ENCODE measurements at regions not wholly inside any gene's neighbourhood (a gene's known extent, or its start where the extent isn't known, plus 50 kb on each side); places are given as distances from the start of the nearest gene placed in this dataset.

GRCh38 chr10:44008270-44008916 lies 359.7 kb upstream of the ZNF32 start:
- Histone ChIP-seq H3K36me3 (replicated peaks; ENCODE audit: insufficient read depth, low read length) (no peaks in the 10 kb centered on the region), H2AFZ (ENCODE audit: low read length) (peak overlapping the region; percentile 28), H3K9me2 (replicated peaks; ENCODE audit: insufficient read depth, low read length) (no peaks in the 10 kb centered on the region), H3K4me1 (ENCODE audit: low read length) (peaks cover 47% of the 10 kb centered on the region), H3F3A (ENCODE audit: insufficient read depth, low read length) (peaks cover 23% of the 10 kb centered on the region), H3K4me3 (ENCODE audit: low read length) (no peak overlapping the region), H3K27me3 (replicated peaks; ENCODE audit: insufficient read depth, low read length) (no peaks in the 10 kb centered on the region), H3K4me2 (ENCODE audit: low read depth, low read length) (no peak overlapping the region), H4K20me1 (ENCODE audit: insufficient read depth, low read length) (no peaks in the 10 kb centered on the region), H3K79me2 (ENCODE audit: low read length) (no peaks in the 10 kb centered on the region), H3K27ac (ENCODE audit: low read length) (peak overlapping the region; percentile 61; the same call in 1 of the 2 replicates), H3K9ac (ENCODE audit: low read length) (no peak overlapping the region), H3K9me3 (replicated peaks; ENCODE audit: insufficient read depth, low read length) (no peaks in the 10 kb centered on the region)
- TF ChIP-seq EZH2 (optimal IDR thresholded peaks at IDR 0.05; ENCODE audit: low read depth, low read length) = no peak
- no peak for TF ChIP-seq EZH2phosphoT487 (IDR thresholded peaks at IDR 0.05; ENCODE audit: low read length)
- no peak for TF ChIP-seq CTCF (IDR thresholded peaks at IDR 0.05; ENCODE audit: low read length)
- peak; percentile 88 for DNase-seq

DNA sequence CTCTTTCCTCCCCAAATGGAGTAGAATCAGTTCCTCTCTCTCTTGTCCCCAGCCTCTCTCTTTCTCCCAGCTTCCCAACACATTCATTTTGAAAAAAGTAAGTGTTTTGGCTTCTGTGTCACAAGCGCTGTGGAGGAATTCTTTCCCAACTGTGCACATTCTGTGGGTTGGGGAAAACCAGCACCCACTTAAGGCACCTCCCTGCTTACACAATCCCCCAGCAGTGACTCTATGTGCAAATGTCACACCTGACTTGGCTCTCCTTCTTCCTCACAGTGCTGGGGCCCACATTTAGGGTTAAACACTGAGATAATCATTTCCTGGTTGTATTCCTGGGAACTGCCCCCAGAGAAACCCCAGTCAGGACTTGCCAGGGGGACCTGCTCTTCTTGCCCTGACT lies 358.1 kb upstream of the ZNF32 start:
- Histone ChIP-seq H4K20me1 (ENCODE audit: insufficient read depth, low read length) (no peaks in the 10 kb centered on the region), H3K9me2 (replicated peaks; ENCODE audit: insufficient read depth, low read length) (no peaks in the 10 kb centered on the region), H3K79me2 (ENCODE audit: low read length) (no peaks in the 10 kb centered on the region), H3K4me3 (ENCODE audit: low read length) (no peak overlapping the region), H3K4me1 (ENCODE audit: low read length) (peaks cover 35% of the 10 kb centered on the region), H3K9me3 (replicated peaks; ENCODE audit: insufficient read depth, low read length) (no peaks in the 10 kb centered on the region), H3F3A (ENCODE audit: insufficient read depth, low read length) (peaks cover 17% of the 10 kb centered on the region), H2AFZ (ENCODE audit: low read length) (no peak overlapping the region), H3K4me2 (ENCODE audit: low read depth, low read length) (no peak overlapping the region), H3K9ac (ENCODE audit: low read length) (no peak overlapping the region), H3K27ac (ENCODE audit: low read length) (no peak overlapping the region), H3K36me3 (replicated peaks; ENCODE audit: insufficient read depth, low read length) (no peaks in the 10 kb centered on the region), H3K27me3 (replicated peaks; ENCODE audit: insufficient read depth, low read length) (no peaks in the 10 kb centered on the region)
- no peak for TF ChIP-seq EZH2phosphoT487 (IDR thresholded peaks at IDR 0.05; ENCODE audit: low read length)
- no peak for TF ChIP-seq EZH2 (optimal IDR thresholded peaks at IDR 0.05; ENCODE audit: low read depth, low read length)
- TF ChIP-seq CTCF (IDR thresholded peaks at IDR 0.05; ENCODE audit: low read length) = no peak
- DNase-seq = no peak

DNA sequence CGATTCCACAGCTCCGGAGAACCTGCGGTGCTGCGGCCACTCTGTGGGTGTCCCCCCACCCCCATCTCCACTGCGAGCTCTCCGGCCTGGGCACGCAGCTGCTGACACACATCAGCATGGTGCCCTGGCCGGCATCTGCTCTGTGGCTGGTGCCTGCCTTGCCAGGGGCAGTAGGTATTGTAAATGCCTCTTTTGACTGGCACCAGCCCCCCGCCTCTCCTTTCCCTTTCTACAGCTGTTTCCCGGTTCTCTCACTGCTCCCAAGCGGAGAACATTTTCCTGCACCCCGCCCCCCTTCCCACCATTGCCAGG lies 357.1 kb upstream of the ZNF32 start:
- Histone ChIP-seq H3K4me1 (ENCODE audit: low read length) (peaks cover 32% of the 10 kb centered on the region), H3F3A (ENCODE audit: insufficient read depth, low read length) (0 out of 2 replicates have a peak, but pooled peaks cover 9% of the 10 kb centered on the region), H3K4me3 (ENCODE audit: low read length) (no peak overlapping the region), H3K36me3 (replicated peaks; ENCODE audit: insufficient read depth, low read length) (no peaks in the 10 kb centered on the region), H3K9ac (ENCODE audit: low read length) (no peak overlapping the region), H3K9me3 (replicated peaks; ENCODE audit: insufficient read depth, low read length) (no peaks in the 10 kb centered on the region), H3K4me2 (ENCODE audit: low read depth, low read length) (no peak overlapping the region), H3K9me2 (replicated peaks; ENCODE audit: insufficient read depth, low read length) (no peaks in the 10 kb centered on the region), H3K79me2 (ENCODE audit: low read length) (no peaks in the 10 kb centered on the region), H3K27ac (ENCODE audit: low read length) (no peak overlapping the region), H3K27me3 (replicated peaks; ENCODE audit: insufficient read depth, low read length) (no peaks in the 10 kb centered on the region), H2AFZ (ENCODE audit: low read length) (no peak overlapping the region), H4K20me1 (ENCODE audit: insufficient read depth, low read length) (no peaks in the 10 kb centered on the region)
- DNase-seq = no peak
- TF ChIP-seq CTCF (IDR thresholded peaks at IDR 0.05; ENCODE audit: low read length) = no peak
- no peak for TF ChIP-seq EZH2 (optimal IDR thresholded peaks at IDR 0.05; ENCODE audit: low read depth, low read length)
- TF ChIP-seq EZH2phosphoT487 (IDR thresholded peaks at IDR 0.05; ENCODE audit: low read length) = no peak
